ENCODE measurements at regions not wholly inside any gene's neighbourhood (a gene's known extent, or its start where the extent isn't known, plus 50 kb on each side); places are given as distances from the start of the nearest gene placed in this dataset.
A peak's percentile ranks its signal among the peaks of the same experiment; 100 is the strongest.

GRCh38 chr13:94947392-94947791 is 235.0 kb upstream of the SOX21 start:
- H3K27ac Mint-ChIP-seq, result peak overlapping the region; percentile 53
- no peaks in the 10 kb centered on the region for H3K9me3 Mint-ChIP-seq
- H3K4me1 Mint-ChIP-seq, result peaks cover 40% of the 10 kb centered on the region
- no peaks in the 10 kb centered on the region for H3K27me3 ChIP-seq (ENCODE audit: control insufficient read depth, insufficient read depth, low read length, poor library complexity, severe bottlenecking)
- no peak for DNase-seq
- peak overlapping the region; percentile 19 for H3K9ac ChIP-seq (ENCODE audit: extremely low read depth, low read length, poor library complexity, severe bottlenecking)
- peak overlapping the region; percentile 91 for H3K27ac ChIP-seq (ENCODE audit: low read depth, low read length)
- no peaks in the 10 kb centered on the region for H3K36me3 ChIP-seq (ENCODE audit: control insufficient read depth, insufficient read depth, low read length)
- no peak overlapping the region for H3K4me3 ChIP-seq (ENCODE audit: low read length)
- H3K4me1 ChIP-seq (ENCODE audit: control insufficient read depth, insufficient read depth, low read length), result peaks cover 9% of the 10 kb centered on the region
- TF ChIP-seq CTCF (conservative IDR thresholded peaks at IDR 0.05), result no peak
- H3K36me3 Mint-ChIP-seq (ENCODE audit: low read depth), result no peaks in the 10 kb centered on the region
- peaks cover 23% of the 10 kb centered on the region for H3K27me3 Mint-ChIP-seq (ENCODE audit: insufficient read depth)
- no peak overlapping the region for H3K4me3 Mint-ChIP-seq
- H3K9me3 ChIP-seq (ENCODE audit: control insufficient read depth, low read length), result peaks cover 6% of the 10 kb centered on the region
- 24 to 48% methylated on average over 3 to 5 of the region's 5 CpGs for WGBS, 2 experiments (ENCODE audit: insufficient coverage in 1 of 2, insufficient read length in 1 of 2)

GRCh38 chr13:94946039-94946438 is 233.7 kb upstream of the SOX21 start:
- no peaks in the 10 kb centered on the region for H3K9me3 Mint-ChIP-seq
- WGBS, 2 experiments (ENCODE audit: insufficient coverage in 1 of 2, insufficient read length in 1 of 2), result 88 to 95% methylated on average over 4 to 5 of the region's 5 CpGs
- no peak overlapping the region for H3K4me3 ChIP-seq (ENCODE audit: low read length)

GRCh38 chr13:94938124-94938523 is 225.8 kb upstream of the SOX21 start:
- H3K4me3 ChIP-seq (ENCODE audit: low read length), result no peak overlapping the region
- 89 to 93% methylated on average over 2 to 4 of the region's 4 CpGs for WGBS, 2 experiments (ENCODE audit: insufficient coverage in 1 of 2, insufficient read length in 1 of 2)
- Mint-ChIP-seq H3K4me1 (no peaks in the 10 kb centered on the region), H3K36me3 (ENCODE audit: low read depth) (peaks cover 2% of the 10 kb centered on the region), H3K27ac (no peak overlapping the region), H3K9me3 (peaks cover 7% of the 10 kb centered on the region), H3K27me3 (ENCODE audit: insufficient read depth) (peaks cover 3% of the 10 kb centered on the region), H3K4me3 (no peak overlapping the region)
- H3K9me3 ChIP-seq (ENCODE audit: control insufficient read depth, low read length), result peaks cover 17% of the 10 kb centered on the region
- H3K9ac ChIP-seq (ENCODE audit: extremely low read depth, low read length, poor library complexity, severe bottlenecking), result no peak overlapping the region
- H3K27me3 ChIP-seq (ENCODE audit: control insufficient read depth, insufficient read depth, low read length, poor library complexity, severe bottlenecking), result peaks cover 10% of the 10 kb centered on the region
- no peak overlapping the region for H3K27ac ChIP-seq (ENCODE audit: low read depth, low read length)
- DNase-seq, result no peak
- no peaks in the 10 kb centered on the region for H3K36me3 ChIP-seq (ENCODE audit: control insufficient read depth, insufficient read depth, low read length)
- no peak for TF ChIP-seq CTCF (conservative IDR thresholded peaks at IDR 0.05)
- H3K4me1 ChIP-seq (ENCODE audit: control insufficient read depth, insufficient read depth, low read length), result no peaks in the 10 kb centered on the region

More at GRCh38 chr13:94946039-94946438, 233.7 kb upstream of the SOX21 start:
- Histone ChIP-seq H3K4me1 (ENCODE audit: control insufficient read depth, insufficient read depth, low read length) (peaks cover 9% of the 10 kb centered on the region), H3K9ac (ENCODE audit: extremely low read depth, low read length, poor library complexity, severe bottlenecking) (no peak overlapping the region), H3K27me3 (ENCODE audit: control insufficient read depth, insufficient read depth, low read length, poor library complexity, severe bottlenecking) (no peaks in the 10 kb centered on the region), H3K27ac (ENCODE audit: low read depth, low read length) (no peak overlapping the region), H3K9me3 (ENCODE audit: control insufficient read depth, low read length) (peaks cover 9% of the 10 kb centered on the region), H3K36me3 (ENCODE audit: control insufficient read depth, insufficient read depth, low read length) (no peaks in the 10 kb centered on the region)
- TF ChIP-seq CTCF (conservative IDR thresholded peaks at IDR 0.05), result no peak
- peaks cover 15% of the 10 kb centered on the region for H3K27me3 Mint-ChIP-seq (ENCODE audit: insufficient read depth)
- no peak overlapping the region for H3K4me3 Mint-ChIP-seq
- no peak overlapping the region for H3K27ac Mint-ChIP-seq
- peaks cover 40% of the 10 kb centered on the region for H3K4me1 Mint-ChIP-seq
- no peak for DNase-seq
- no peaks in the 10 kb centered on the region for H3K36me3 Mint-ChIP-seq (ENCODE audit: low read depth)
